ENCODE measurements at regions not wholly inside any gene's neighbourhood (a gene's known extent, or its start where the extent isn't known, plus 50 kb on each side); places are given as distances from the start of the nearest gene placed in this dataset.

GRCh38 chr10:52447931-52448353, 133.9 kb downstream of the DKK1 start:
- no peaks in the 10 kb centered on the region for H3K9me3 ChIP-seq (ENCODE audit: control insufficient read depth, low read depth, low read length)
- DNase-seq = no peak
- H3K79me1 ChIP-seq (ENCODE audit: insufficient read depth, low read depth, low read length, poor library complexity, severe bottlenecking) = no peaks in the 10 kb centered on the region

More at GRCh38 chr10:52447931-52448353, 133.9 kb downstream of the DKK1 start:
- Histone ChIP-seq H2AK5ac (ENCODE audit: insufficient read length, low read length) (no peak overlapping the region), H3K27ac (ENCODE audit: insufficient read length, low read depth, low read length) (no peak overlapping the region), H3K56ac (ENCODE audit: insufficient read length, low read depth, low read length) (no peak overlapping the region), H3K18ac (ENCODE audit: insufficient read length, low read depth, low read length) (no peak overlapping the region), H2BK5ac (ENCODE audit: insufficient read length, low read length) (no peak overlapping the region), H4K5ac (ENCODE audit: insufficient read length, low read depth, low read length) (no peak overlapping the region), H3K14ac (ENCODE audit: insufficient read depth, low read length) (no peak overlapping the region), H3K4ac (ENCODE audit: low read depth, low read length) (no peak overlapping the region), H3K79me2 (ENCODE audit: insufficient read depth, low read length) (no peaks in the 10 kb centered on the region), H3K27me3 (ENCODE audit: insufficient read depth, low read length) (no peaks in the 10 kb centered on the region; the same call in 1 of the 2 replicates), H3K23me2 (ENCODE audit: insufficient read length, low read depth, low read length, poor library complexity, severe bottlenecking) (no peaks in the 10 kb centered on the region), H3K4me1 (ENCODE audit: insufficient read depth, low read length) (peaks cover 3% of the 10 kb centered on the region; the same call in 1 of the 2 replicates), H2BK12ac (ENCODE audit: insufficient read length, low read depth, low read length) (no peak overlapping the region), H3T11ph (ENCODE audit: low read length) (no peak overlapping the region), H2BK120ac (ENCODE audit: low read depth, low read length, poor library complexity, severe bottlenecking) (no peak overlapping the region), H2AFZ (ENCODE audit: low read length) (no peak overlapping the region), H2BK15ac (ENCODE audit: low read depth, low read length) (no peak overlapping the region), H4K91ac (ENCODE audit: insufficient read length, low read depth, low read length) (no peak overlapping the region), H3K23ac (ENCODE audit: insufficient read length, low read depth, low read length) (no peak overlapping the region), H3K9ac (ENCODE audit: extremely low read depth, insufficient read length, low read length) (no peak overlapping the region), H2BK20ac (ENCODE audit: low read depth, low read length, poor library complexity, severe bottlenecking) (no peak overlapping the region), H4K8ac (replicated peaks; ENCODE audit: insufficient read length, low read depth, low read length) (no peak overlapping the region), H4K20me1 (ENCODE audit: control insufficient read depth, insufficient read depth, insufficient read length) (no peaks in the 10 kb centered on the region), H3K4me2 (ENCODE audit: insufficient read depth, insufficient read length, low read length) (no peak overlapping the region)
- H3K4me3 Mint-ChIP-seq = no peak overlapping the region
- no peak overlapping the region for H3K27ac Mint-ChIP-seq
- no peaks in the 10 kb centered on the region for H3K27me3 Mint-ChIP-seq (ENCODE audit: low read depth)
- H3K4me1 Mint-ChIP-seq = peaks cover 24 to 29% of the 10 kb centered on the region in 2 experiments
- no peaks in the 10 kb centered on the region for H3K9me3 Mint-ChIP-seq
- TF ChIP-seq CTCF (conservative IDR thresholded peaks at IDR 0.05) = no peak
- H3K36me3 Mint-ChIP-seq (ENCODE audit: insufficient read depth in 1 of 3, low read depth in 3 of 3) = no peaks in the 10 kb centered on the region
